ENCODE measurements at regions not wholly inside any gene's neighbourhood (a gene's known extent, or its start where the extent isn't known, plus 50 kb on each side); places are given as distances from the start of the nearest gene placed in this dataset.

DNA sequence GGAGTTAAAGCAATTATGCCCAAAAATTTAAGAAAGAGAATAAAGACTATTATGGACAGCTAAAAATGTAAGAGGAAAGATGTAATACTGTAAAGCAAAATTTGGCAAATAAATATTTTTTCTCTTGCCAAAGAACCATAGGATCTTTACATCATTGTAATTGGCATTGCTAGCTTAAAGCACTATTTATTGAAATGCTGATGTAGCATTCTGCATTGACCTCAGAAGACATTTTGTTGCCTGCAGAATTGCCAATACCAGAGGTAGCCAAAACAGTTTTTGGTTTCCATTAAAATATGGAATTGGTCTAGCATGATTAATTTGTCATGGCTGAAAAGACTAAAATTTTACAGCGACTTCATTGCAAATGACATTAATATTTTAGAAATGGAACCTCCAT lies 191.5 kb upstream of the CHODL start:
- Histone ChIP-seq H3K27me3 (no peaks in the 10 kb centered on the region), H3K4me3 (no peak overlapping the region), H3K36me3 (no peaks in the 10 kb centered on the region), H3K4me1 (no peaks in the 10 kb centered on the region), H3K27ac (no peak overlapping the region), H3K9me3 (no peaks in the 10 kb centered on the region)
- no peak for TF ChIP-seq EP300 (IDR thresholded peaks at IDR 0.05)
- TF ChIP-seq, protein P1, sequence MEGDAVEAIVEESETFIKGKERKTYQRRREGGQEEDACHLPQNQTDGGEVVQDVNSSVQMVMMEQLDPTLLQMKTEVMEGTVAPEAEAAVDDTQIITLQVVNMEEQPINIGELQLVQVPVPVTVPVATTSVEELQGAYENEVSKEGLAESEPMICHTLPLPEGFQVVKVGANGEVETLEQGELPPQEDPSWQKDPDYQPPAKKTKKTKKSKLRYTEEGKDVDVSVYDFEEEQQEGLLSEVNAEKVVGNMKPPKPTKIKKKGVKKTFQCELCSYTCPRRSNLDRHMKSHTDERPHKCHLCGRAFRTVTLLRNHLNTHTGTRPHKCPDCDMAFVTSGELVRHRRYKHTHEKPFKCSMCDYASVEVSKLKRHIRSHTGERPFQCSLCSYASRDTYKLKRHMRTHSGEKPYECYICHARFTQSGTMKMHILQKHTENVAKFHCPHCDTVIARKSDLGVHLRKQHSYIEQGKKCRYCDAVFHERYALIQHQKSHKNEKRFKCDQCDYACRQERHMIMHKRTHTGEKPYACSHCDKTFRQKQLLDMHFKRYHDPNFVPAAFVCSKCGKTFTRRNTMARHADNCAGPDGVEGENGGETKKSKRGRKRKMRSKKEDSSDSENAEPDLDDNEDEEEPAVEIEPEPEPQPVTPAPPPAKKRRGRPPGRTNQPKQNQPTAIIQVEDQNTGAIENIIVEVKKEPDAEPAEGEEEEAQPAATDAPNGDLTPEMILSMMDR (IDR thresholded peaks at IDR 0.05) = no peak
- TF ChIP-seq POLR2A (IDR thresholded peaks at IDR 0.05) = no peak
- 88 to 92% methylated on average over 1 of the region's 1 CpG for WGBS, 2 donors
- DNase-seq (ENCODE audit: low spot score in 2 of 2) = no peak

DNA sequence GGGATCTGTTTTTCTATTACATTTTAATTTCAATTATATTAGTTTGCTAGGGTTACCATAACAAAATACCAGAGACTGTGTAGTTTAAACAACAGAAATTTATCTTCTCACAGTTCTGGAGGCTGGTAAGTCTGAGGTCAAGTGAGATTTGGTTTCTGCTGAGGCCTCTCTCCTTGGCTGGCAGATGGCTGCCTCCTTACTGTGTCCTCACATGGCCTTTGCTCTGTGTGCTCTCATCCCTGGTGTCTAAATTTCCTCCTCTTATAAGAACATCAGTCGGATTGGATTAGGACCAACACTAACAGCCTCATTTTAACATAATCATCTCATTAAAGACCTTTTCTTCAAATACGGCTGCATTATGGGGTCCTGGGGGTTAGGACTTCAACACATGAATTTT lies 195.2 kb upstream of the CHODL start:
- no peak overlapping the region for H3K4me3 ChIP-seq
- H3K36me3 ChIP-seq = no peaks in the 10 kb centered on the region
- TF ChIP-seq, protein P1 (IDR thresholded peaks at IDR 0.05) = no peak
- TF ChIP-seq EP300 (IDR thresholded peaks at IDR 0.05) (no peak), POLR2A (IDR thresholded peaks at IDR 0.05) (no peak)
- H3K27ac ChIP-seq = no peak overlapping the region
- WGBS, 2 donors = 69 to 75% methylated on average over 2 of the region's 2 CpGs
- H3K4me1 ChIP-seq = no peaks in the 10 kb centered on the region
- DNase-seq (ENCODE audit: low spot score in 2 of 2) = no peak
- no peaks in the 10 kb centered on the region for H3K9me3 ChIP-seq
- no peaks in the 10 kb centered on the region for H3K27me3 ChIP-seq

DNA sequence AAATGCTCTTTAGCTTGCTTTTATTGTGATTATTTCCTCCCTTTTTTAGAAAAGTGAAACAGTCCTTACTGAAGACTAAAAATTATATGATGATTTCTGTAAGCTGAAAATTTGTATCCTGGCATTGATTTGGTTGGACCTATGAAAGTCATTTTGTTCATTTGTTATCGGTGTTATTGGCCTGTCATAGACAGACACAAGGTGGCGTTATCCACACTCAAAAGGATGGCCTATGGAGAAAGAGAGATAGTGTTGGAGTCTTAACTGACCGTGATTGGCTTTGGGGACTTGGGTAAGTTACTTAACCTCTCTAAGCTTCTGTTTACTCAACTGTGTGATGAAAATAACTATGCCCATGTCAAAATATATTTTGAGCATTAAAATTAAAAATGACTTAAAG lies 203.6 kb upstream of the CHODL start:
- peak in 1 of 2 donors; percentile 9 for DNase-seq (ENCODE audit: low spot score in 2 of 2)
- Histone ChIP-seq H3K27me3 (no peaks in the 10 kb centered on the region), H3K4me1 (no peaks in the 10 kb centered on the region), H3K9me3 (no peaks in the 10 kb centered on the region), H3K36me3 (no peaks in the 10 kb centered on the region), H3K27ac (no peak overlapping the region), H3K4me3 (no peak overlapping the region)
- 18 to 30% methylated on average over 3 of the region's 3 CpGs for WGBS, 2 donors
- no peak for TF ChIP-seq EP300 (IDR thresholded peaks at IDR 0.05)
- TF ChIP-seq, protein P1 (IDR thresholded peaks at IDR 0.05) = peak in 4 of 5 experiments; percentile 8 to 33 (median 26)

DNA sequence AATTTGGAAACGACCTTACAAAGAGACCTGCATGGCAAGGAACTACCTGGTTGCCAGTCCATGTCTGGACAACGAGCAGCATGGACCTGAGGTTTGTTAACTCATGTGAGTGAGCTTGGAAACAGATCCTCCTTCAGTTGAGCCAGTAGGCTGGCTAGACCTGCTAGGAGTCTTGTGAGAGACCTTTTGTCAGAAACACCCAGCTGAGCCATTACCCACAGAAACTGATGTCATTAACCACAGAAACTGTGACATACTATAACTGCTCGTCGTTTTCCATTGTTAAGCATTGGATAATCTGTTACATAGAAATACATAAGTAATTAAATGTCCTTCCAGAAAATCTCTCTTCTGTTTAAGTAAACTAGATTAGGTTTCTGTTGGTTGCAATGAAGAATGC lies 211.1 kb upstream of the C21orf91 start:
- H3K27me3 ChIP-seq = no peaks in the 10 kb centered on the region
- peaks cover 0 to 2% (median 0%) of the 10 kb centered on the region in 4 donors for H3K9me3 ChIP-seq
- no peak overlapping the region for H3K27ac ChIP-seq
- DNase-seq (ENCODE audit: low spot score in 2 of 2) = no peak
- H3K4me3 ChIP-seq = no peak overlapping the region
- no peak for TF ChIP-seq EP300 (IDR thresholded peaks at IDR 0.05)
- H3K4me1 ChIP-seq = no peaks in the 10 kb centered on the region
- WGBS, 2 donors = 75 to 78% methylated on average over 4 of the region's 4 CpGs
- no peaks in the 10 kb centered on the region for H3K36me3 ChIP-seq

DNA sequence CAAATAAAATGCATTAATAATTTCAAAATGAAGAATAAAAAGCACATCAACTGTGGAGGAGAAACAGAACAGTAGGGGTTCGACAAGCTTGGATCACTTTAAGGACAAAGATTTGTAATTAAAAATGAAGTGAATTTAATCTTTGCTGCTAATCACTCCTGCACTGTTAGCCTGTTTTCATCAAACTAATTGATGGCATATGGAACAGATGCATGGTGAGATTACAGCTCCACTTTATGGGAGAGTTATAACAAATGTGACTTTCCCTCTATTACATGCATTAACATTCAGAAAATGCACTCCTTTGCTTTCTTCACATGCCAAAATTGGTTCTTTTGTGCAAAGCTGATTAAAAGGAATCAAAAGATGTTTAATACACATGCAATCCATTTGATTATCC lies 207.2 kb upstream of the C21orf91 start:
- Histone ChIP-seq H3K4me3 (no peak overlapping the region), H3K4me1 (no peaks in the 10 kb centered on the region), H3K27ac (no peak overlapping the region), H3K36me3 (no peaks in the 10 kb centered on the region), H3K9me3 (no peaks in the 10 kb centered on the region), H3K27me3 (no peaks in the 10 kb centered on the region)
- TF ChIP-seq, protein P1 (IDR thresholded peaks at IDR 0.05) = no peak
- TF ChIP-seq EP300 (IDR thresholded peaks at IDR 0.05) = no peak
- TF ChIP-seq POLR2A (IDR thresholded peaks at IDR 0.05) = no peak
- WGBS, 2 donors = 0% methylated on average over 1 of the region's 1 CpG
- no peak for DNase-seq (ENCODE audit: low spot score in 2 of 2)

DNA sequence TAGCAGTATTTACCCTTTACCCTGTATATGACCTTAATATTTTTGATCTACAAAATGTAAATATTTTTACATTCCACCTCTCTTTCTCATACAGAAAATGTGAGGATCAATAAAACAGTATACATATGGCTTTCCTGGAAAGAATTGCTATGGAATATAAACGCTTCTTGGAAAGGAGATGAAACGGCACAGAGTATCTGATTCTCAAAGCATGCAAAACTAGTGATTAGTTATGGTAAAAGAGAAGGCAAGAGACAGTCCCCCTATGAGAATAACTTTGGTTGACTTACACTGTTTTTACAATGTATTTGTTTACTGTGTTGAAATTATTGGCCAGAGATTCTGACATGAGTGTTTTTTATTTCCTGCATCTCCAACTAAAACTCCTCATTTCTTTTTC lies 204.6 kb upstream of the C21orf91 start:
- no peak overlapping the region for H3K27ac ChIP-seq
- H3K36me3 ChIP-seq = no peaks in the 10 kb centered on the region
- H3K9me3 ChIP-seq = no peaks in the 10 kb centered on the region
- 43 to 85% methylated on average over 2 of the region's 2 CpGs for WGBS, 2 donors
- no peaks in the 10 kb centered on the region for H3K27me3 ChIP-seq
- DNase-seq (ENCODE audit: low spot score in 2 of 2) = no peak
- H3K4me1 ChIP-seq = no peaks in the 10 kb centered on the region
- no peak for TF ChIP-seq POLR2A (IDR thresholded peaks at IDR 0.05)
- TF ChIP-seq, protein P1 (IDR thresholded peaks at IDR 0.05) = no peak
- TF ChIP-seq EP300 (IDR thresholded peaks at IDR 0.05) = no peak
- H3K4me3 ChIP-seq = no peak overlapping the region
